ENCODE measurements at regions not wholly inside any gene's neighbourhood (a gene's known extent, or its start where the extent isn't known, plus 50 kb on each side); places are given as distances from the start of the nearest gene placed in this dataset.

DNA sequence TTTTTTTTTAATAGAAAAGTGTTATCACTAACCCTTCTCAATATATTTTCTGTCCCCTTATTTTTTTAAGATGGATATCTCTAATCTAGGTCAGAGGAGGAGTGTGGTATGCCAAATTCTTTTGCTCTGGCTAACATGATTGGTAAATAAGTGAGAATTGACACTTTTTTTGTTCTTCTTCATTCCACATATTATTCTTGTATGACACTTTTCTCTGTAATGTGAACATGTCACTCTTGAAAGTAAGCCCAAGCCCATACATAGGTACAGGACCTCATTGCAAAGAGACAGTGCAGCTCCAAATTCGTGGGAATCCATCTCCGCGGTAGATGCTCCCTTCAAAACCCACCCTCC is 142.5 kb upstream of the TCF21 start:
- H3K27me3 ChIP-seq (replicated peaks in 1 of 4; ENCODE audit: control insufficient read depth in 3 of 4, extremely low read depth in 1 of 4, insufficient read depth in 3 of 4, low read length in 3 of 4), result no peaks in the 10 kb centered on the region

More for the DNA sequence above, 142.5 kb upstream of the TCF21 start:
- H2AK5ac ChIP-seq (ENCODE audit: low read depth, low read length), result no peak overlapping the region
- H3K18ac ChIP-seq (ENCODE audit: extremely low read depth, low read length), result no peak overlapping the region
- DNase-seq (ENCODE audit: low read depth in 1 of 2, low spot score in 2 of 2) (no peak), FAIRE-seq (no peak)
- no peak overlapping the region for H2BK5ac ChIP-seq (ENCODE audit: low read depth, low read length)
- no peak overlapping the region for H2BK12ac ChIP-seq (ENCODE audit: low read depth, low read length)
- H3K27ac ChIP-seq (ENCODE audit: low read depth, low read length), result no peak overlapping the region
- H3K23me2 ChIP-seq (ENCODE audit: low read depth, low read length), result no peaks in the 10 kb centered on the region
- no peak overlapping the region for H4K8ac ChIP-seq (ENCODE audit: extremely low read depth, insufficient read depth, low read length)
- H3K9me3 ChIP-seq (ENCODE audit: insufficient read depth in 2 of 2, low read depth in 1 of 2, low read length in 1 of 2), result no peaks in the 10 kb centered on the region
- H4K20me1 ChIP-seq (replicated peaks in 1 of 2; ENCODE audit: control insufficient read depth in 1 of 2, insufficient read depth in 2 of 2, low read length in 2 of 2), result no peaks in the 10 kb centered on the region
- no peak overlapping the region for H2BK15ac ChIP-seq (ENCODE audit: low read length)
- 90% methylated on average over 3 of the region's 3 CpGs; no CpG with 5 or more reads in 1 of the 2 experiments for WGBS, 2 experiments (ENCODE audit: extremely low coverage in 1 of 2, insufficient coverage in 1 of 2, insufficient read length in 1 of 2, insufficient replicate concordance in 2 of 2, low coverage in 1 of 2, low lambda C conversion rate in 2 of 2, missing lambda C conversion rate in 1 of 2)
- no peaks in the 10 kb centered on the region for H3K79me2 ChIP-seq (ENCODE audit: control insufficient read depth in 1 of 2, insufficient read depth in 2 of 2, low read length in 2 of 2)
- no peak overlapping the region for H2AFZ ChIP-seq (ENCODE audit: low read length)
- TF ChIP-seq TEAD4 (IDR thresholded peaks at IDR 0.05; ENCODE audit: low read depth, low read length), result no peak
- TF ChIP-seq TAF1 (IDR thresholded peaks at IDR 0.05; ENCODE audit: low read depth, low read length), result no peak
- TF ChIP-seq RNF2 (IDR thresholded peaks at IDR 0.05; ENCODE audit: borderline replicate concordance, low read depth, low read length, missing control alignments, poor library complexity, severe bottlenecking), result no peak
- TF ChIP-seq CEBPB (IDR thresholded peaks at IDR 0.05; ENCODE audit: low read depth, low read length), result no peak
- no peak for TF ChIP-seq FOSL1 (IDR thresholded peaks at IDR 0.05; ENCODE audit: insufficient read depth, low read depth, low read length)
- no peak overlapping the region for H2BK20ac ChIP-seq (ENCODE audit: low read length)
- H3K4me2 ChIP-seq (ENCODE audit: insufficient read depth in 1 of 2, low read depth in 2 of 2, low read length in 2 of 2), result no peak overlapping the region
- CTCF ChIA-PET (ENCODE audit: partially characterized antibody), result interaction anchor here (0.9 to 1.1 kb wide), 5 partner anchors 12 to 177 kb away, joined by 3 read pairs; no protein-coding TSS in a partner anchor
- H4K5ac ChIP-seq (ENCODE audit: insufficient read length, low read depth, low read length), result no peak overlapping the region
- H3K23ac ChIP-seq (ENCODE audit: insufficient read length), result no peak overlapping the region
- no peak overlapping the region for H3K9ac ChIP-seq (replicated peaks in 1 of 4; ENCODE audit: extremely low read depth in 1 of 4, low read depth in 3 of 4, low read length in 3 of 4)
- peaks cover 0 to 5% (median 2%) of the 10 kb centered on the region in 4 experiments; a peak in 3 of 7 replicates for H3K4me1 ChIP-seq (replicated peaks in 1 of 4; ENCODE audit: control insufficient read depth in 3 of 4, insufficient read depth in 4 of 4, low read length in 3 of 4)
- no peaks in the 10 kb centered on the region for H3K36me3 ChIP-seq (ENCODE audit: control insufficient read depth in 2 of 4, insufficient read depth in 4 of 4, low read length in 3 of 4)
- H3K79me1 ChIP-seq (ENCODE audit: low read depth, low read length), result no peaks in the 10 kb centered on the region
- H3K4me3 ChIP-seq (ENCODE audit: extremely low read depth in 1 of 4, insufficient read depth in 2 of 4, low read depth in 3 of 4, low read length in 4 of 4), result no peak overlapping the region
- no peak overlapping the region for H3K4ac ChIP-seq (replicated peaks; ENCODE audit: insufficient read length, low read depth, low read length)
- H3K14ac ChIP-seq (ENCODE audit: insufficient read length), result no peak overlapping the region
- H3K56ac ChIP-seq (replicated peaks; ENCODE audit: insufficient read length, low read depth, low read length), result no peak overlapping the region
- H2BK120ac ChIP-seq (replicated peaks; ENCODE audit: low read depth, low read length), result no peak overlapping the region
- POLR2A ChIA-PET (ENCODE audit: partially characterized antibody), result no interaction called here
- H4K91ac ChIP-seq (replicated peaks; ENCODE audit: insufficient read length, low read length), result no peak overlapping the region

All from H1 (cell line).